ENCODE measurements at regions not wholly inside any gene's neighbourhood (a gene's known extent, or its start where the extent isn't known, plus 50 kb on each side); places are given as distances from the start of the nearest gene placed in this dataset.

DNA sequence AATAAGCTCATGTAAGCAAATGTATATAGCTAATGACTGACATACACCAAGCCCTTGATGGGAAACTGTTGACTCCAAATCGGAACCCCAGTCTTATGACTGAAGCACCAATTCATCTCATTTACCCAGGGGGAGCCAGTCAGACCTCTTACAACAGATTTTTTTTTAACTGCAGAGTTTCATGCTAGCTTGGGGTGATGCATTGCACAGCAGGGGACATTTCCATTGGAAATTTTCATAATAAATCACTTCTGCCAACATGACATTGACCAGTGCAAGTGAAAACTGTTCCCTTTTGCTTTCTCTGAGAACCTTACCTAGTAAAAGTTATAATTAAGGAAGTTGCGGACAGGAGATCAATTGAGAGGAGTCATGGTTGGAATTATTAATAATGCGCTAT lies 137.0 kb upstream of the VWC2 start:
- no peak for DNase-seq (ENCODE audit: low read depth, low spot score)
- TF ChIP-seq SUZ12 (IDR thresholded peaks at IDR 0.05; ENCODE audit: extremely low read depth, insufficient read depth, insufficient read length): no peak
- TF ChIP-seq ZNF274 (IDR thresholded peaks at IDR 0.05; ENCODE audit: low read depth, low read length): no peak
- no peak for TF ChIP-seq YY1 (IDR thresholded peaks at IDR 0.05; ENCODE audit: insufficient read depth, insufficient read length)

DNA sequence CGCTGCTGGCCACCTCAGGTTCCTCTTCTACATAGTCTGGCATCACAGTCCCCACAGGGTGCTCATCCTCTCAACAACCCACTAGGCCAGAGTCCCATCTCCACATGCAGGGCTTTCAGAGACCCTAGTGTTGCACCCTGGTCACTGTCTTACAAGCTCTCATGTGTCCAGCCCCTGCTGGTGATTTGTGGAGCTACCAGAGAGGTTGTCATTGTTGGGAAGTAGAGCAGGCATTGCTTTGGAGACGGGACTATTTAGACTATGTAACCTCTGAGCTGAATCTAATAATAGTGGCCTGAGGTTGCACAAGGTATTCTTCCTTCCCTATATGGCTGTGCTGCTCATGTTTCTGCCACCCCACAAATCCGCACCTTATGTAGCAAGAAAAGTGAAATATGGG lies 135.3 kb upstream of the VWC2 start:
- no peak overlapping the region for H3K9ac ChIP-seq (ENCODE audit: insufficient read length, low read depth)
- no peaks in the 10 kb centered on the region for H3K27me3 ChIP-seq (ENCODE audit: insufficient read depth, insufficient read length)
- no peaks in the 10 kb centered on the region for H3K4me1 ChIP-seq (ENCODE audit: insufficient read depth, insufficient read length)
- no peak overlapping the region for H3K4me3 ChIP-seq (ENCODE audit: insufficient read length, low read depth)
- DNase-seq (ENCODE audit: low read depth, low spot score): no peak
- TF ChIP-seq ZNF274 (IDR thresholded peaks at IDR 0.05; ENCODE audit: low read depth, low read length): no peak
- no peak for TF ChIP-seq SUZ12 (IDR thresholded peaks at IDR 0.05; ENCODE audit: extremely low read depth, insufficient read depth, insufficient read length)
- TF ChIP-seq YY1 (IDR thresholded peaks at IDR 0.05; ENCODE audit: insufficient read depth, insufficient read length): no peak
- no peaks in the 10 kb centered on the region for H3K9me3 ChIP-seq (ENCODE audit: insufficient read depth, low read length)
- no peaks in the 10 kb centered on the region for H3K36me3 ChIP-seq (ENCODE audit: insufficient read depth, insufficient read length, low read length)

More for the DNA sequence above, 137.0 kb upstream of the VWC2 start:
- Histone ChIP-seq H3K9ac (ENCODE audit: insufficient read length, low read depth) (no peak overlapping the region), H3K36me3 (ENCODE audit: insufficient read depth, insufficient read length, low read length) (no peaks in the 10 kb centered on the region), H3K4me1 (ENCODE audit: insufficient read depth, insufficient read length) (no peaks in the 10 kb centered on the region), H3K27me3 (ENCODE audit: insufficient read depth, insufficient read length) (no peaks in the 10 kb centered on the region), H3K9me3 (ENCODE audit: insufficient read depth, low read length) (no peaks in the 10 kb centered on the region), H3K4me3 (ENCODE audit: insufficient read length, low read depth) (no peak overlapping the region)

DNA sequence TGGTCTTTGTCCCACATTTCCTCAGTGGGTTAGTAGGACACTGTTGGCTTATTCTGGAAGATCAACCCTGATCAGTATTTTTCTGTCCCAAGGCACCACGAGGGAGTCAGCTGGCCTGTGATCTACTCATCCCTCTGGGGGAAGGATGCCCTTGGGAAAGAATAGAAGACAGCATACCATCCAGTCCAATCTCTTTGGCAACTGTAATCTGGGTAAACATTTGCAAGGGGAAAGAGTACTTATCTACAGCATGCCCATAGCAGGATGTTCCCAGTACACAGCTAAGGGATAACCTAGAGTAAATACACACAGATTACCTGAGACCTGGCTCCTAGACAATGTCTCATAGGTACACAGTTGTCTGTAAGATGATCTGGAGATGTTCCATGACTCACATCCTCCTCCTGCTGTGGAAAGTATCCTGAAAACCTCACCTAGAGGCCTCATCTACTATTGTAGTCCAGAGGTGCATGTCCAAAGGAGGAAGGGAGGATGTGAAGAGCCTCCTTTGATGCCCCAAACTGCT lies 134.3 kb upstream of the VWC2 start:
- Histone ChIP-seq H3K9ac (ENCODE audit: insufficient read length, low read depth) (no peak overlapping the region), H3K4me3 (ENCODE audit: insufficient read length, low read depth) (no peak overlapping the region), H3K4me1 (ENCODE audit: insufficient read depth, insufficient read length) (no peaks in the 10 kb centered on the region), H3K27me3 (ENCODE audit: insufficient read depth, insufficient read length) (no peaks in the 10 kb centered on the region), H3K36me3 (ENCODE audit: insufficient read depth, insufficient read length, low read length) (no peaks in the 10 kb centered on the region), H3K9me3 (ENCODE audit: insufficient read depth, low read length) (no peaks in the 10 kb centered on the region)
- TF ChIP-seq SUZ12 (IDR thresholded peaks at IDR 0.05; ENCODE audit: extremely low read depth, insufficient read depth, insufficient read length) (no peak), ZNF274 (IDR thresholded peaks at IDR 0.05; ENCODE audit: low read depth, low read length) (no peak), YY1 (IDR thresholded peaks at IDR 0.05; ENCODE audit: insufficient read depth, insufficient read length) (no peak)
- DNase-seq (ENCODE audit: low read depth, low spot score): no peak

DNA sequence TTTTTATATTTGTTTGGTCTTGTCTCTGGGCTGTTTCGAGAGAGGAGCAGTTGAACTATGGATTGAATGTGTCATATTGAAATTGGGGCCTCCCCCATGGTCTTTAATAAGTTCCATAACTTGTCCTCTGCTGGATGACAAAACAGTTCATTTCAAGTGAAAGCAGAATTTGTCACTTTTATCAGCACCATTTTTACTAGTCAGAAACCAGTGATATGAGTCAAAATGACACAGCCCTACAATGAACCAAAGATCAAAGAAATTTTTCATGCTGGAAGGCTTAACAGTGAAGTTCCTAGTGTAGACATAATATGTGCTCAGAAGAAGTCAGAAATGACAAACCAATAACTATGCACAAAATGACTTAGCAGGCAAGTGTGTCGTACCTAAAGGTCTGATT lies 133.6 kb upstream of the VWC2 start:
- Histone ChIP-seq H3K4me1 (ENCODE audit: insufficient read depth, insufficient read length) (peaks cover 3% of the 10 kb centered on the region), H3K4me3 (ENCODE audit: insufficient read length, low read depth) (no peak overlapping the region), H3K36me3 (ENCODE audit: insufficient read depth, insufficient read length, low read length) (no peaks in the 10 kb centered on the region), H3K9ac (ENCODE audit: insufficient read length, low read depth) (no peak overlapping the region), H3K27me3 (ENCODE audit: insufficient read depth, insufficient read length) (no peaks in the 10 kb centered on the region), H3K9me3 (ENCODE audit: insufficient read depth, low read length) (no peaks in the 10 kb centered on the region)
- TF ChIP-seq SUZ12 (IDR thresholded peaks at IDR 0.05; ENCODE audit: extremely low read depth, insufficient read depth, insufficient read length) (no peak), YY1 (IDR thresholded peaks at IDR 0.05; ENCODE audit: insufficient read depth, insufficient read length) (no peak), ZNF274 (IDR thresholded peaks at IDR 0.05; ENCODE audit: low read depth, low read length) (no peak)
- DNase-seq (ENCODE audit: low read depth, low spot score): no peak

DNA sequence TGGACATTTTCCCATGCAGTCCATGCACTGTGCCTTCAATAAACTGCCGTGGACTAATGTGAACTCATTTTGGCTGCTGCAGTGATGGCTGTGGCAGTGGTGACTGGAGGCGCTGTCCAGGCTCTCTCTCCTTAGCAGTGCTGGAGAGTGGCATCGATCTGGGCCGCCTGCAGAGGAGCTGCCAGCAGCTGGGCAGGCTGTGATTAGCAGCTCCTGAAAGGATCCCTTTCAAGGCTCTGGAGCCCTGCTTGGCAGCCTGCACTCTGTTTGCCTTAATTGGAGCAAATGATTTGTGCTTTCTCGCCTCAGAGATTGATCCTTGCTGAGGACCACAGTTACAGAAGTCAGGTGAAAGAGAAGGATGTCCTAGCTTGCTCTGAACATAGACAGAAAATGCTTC lies 130.1 kb upstream of the VWC2 start:
- no peak for DNase-seq (ENCODE audit: low read depth, low spot score)
- no peaks in the 10 kb centered on the region for H3K9me3 ChIP-seq (ENCODE audit: insufficient read depth, low read length)
- H3K9ac ChIP-seq (ENCODE audit: insufficient read length, low read depth): no peak overlapping the region
- H3K4me3 ChIP-seq (ENCODE audit: insufficient read length, low read depth): no peak overlapping the region
- peaks cover 5% of the 10 kb centered on the region for H3K4me1 ChIP-seq (ENCODE audit: insufficient read depth, insufficient read length)
- no peak for TF ChIP-seq YY1 (IDR thresholded peaks at IDR 0.05; ENCODE audit: insufficient read depth, insufficient read length)
- no peak for TF ChIP-seq ZNF274 (IDR thresholded peaks at IDR 0.05; ENCODE audit: low read depth, low read length)
- no peak for TF ChIP-seq SUZ12 (IDR thresholded peaks at IDR 0.05; ENCODE audit: extremely low read depth, insufficient read depth, insufficient read length)
- H3K27me3 ChIP-seq (ENCODE audit: insufficient read depth, insufficient read length): no peaks in the 10 kb centered on the region
- H3K36me3 ChIP-seq (ENCODE audit: insufficient read depth, insufficient read length, low read length): no peaks in the 10 kb centered on the region

GRCh38 chr7:49643736-49644135 lies 129.7 kb upstream of the VWC2 start:
- Histone ChIP-seq H3K4me3 (ENCODE audit: insufficient read length, low read depth) (no peak overlapping the region), H3K9ac (ENCODE audit: insufficient read length, low read depth) (no peak overlapping the region), H3K4me1 (ENCODE audit: insufficient read depth, insufficient read length) (peaks cover 5% of the 10 kb centered on the region), H3K36me3 (ENCODE audit: insufficient read depth, insufficient read length, low read length) (no peaks in the 10 kb centered on the region), H3K27me3 (ENCODE audit: insufficient read depth, insufficient read length) (no peaks in the 10 kb centered on the region), H3K9me3 (ENCODE audit: insufficient read depth, low read length) (no peaks in the 10 kb centered on the region)
- TF ChIP-seq SUZ12 (IDR thresholded peaks at IDR 0.05; ENCODE audit: extremely low read depth, insufficient read depth, insufficient read length) (no peak), YY1 (IDR thresholded peaks at IDR 0.05; ENCODE audit: insufficient read depth, insufficient read length) (no peak), ZNF274 (IDR thresholded peaks at IDR 0.05; ENCODE audit: low read depth, low read length) (no peak)
- DNase-seq (ENCODE audit: low read depth, low spot score): no peak

GRCh38 chr7:49644396-49645166 lies 128.9 kb upstream of the VWC2 start:
- H3K4me3 ChIP-seq (ENCODE audit: insufficient read length, low read depth): no peak overlapping the region
- no peak for TF ChIP-seq SUZ12 (IDR thresholded peaks at IDR 0.05; ENCODE audit: extremely low read depth, insufficient read depth, insufficient read length)
- TF ChIP-seq YY1 (IDR thresholded peaks at IDR 0.05; ENCODE audit: insufficient read depth, insufficient read length): no peak
- TF ChIP-seq ZNF274 (IDR thresholded peaks at IDR 0.05; ENCODE audit: low read depth, low read length): no peak

More at GRCh38 chr7:49644396-49645166, 128.9 kb upstream of the VWC2 start:
- Histone ChIP-seq H3K36me3 (ENCODE audit: insufficient read depth, insufficient read length, low read length) (no peaks in the 10 kb centered on the region), H3K9ac (ENCODE audit: insufficient read length, low read depth) (no peak overlapping the region), H3K27me3 (ENCODE audit: insufficient read depth, insufficient read length) (no peaks in the 10 kb centered on the region), H3K9me3 (ENCODE audit: insufficient read depth, low read length) (peaks cover 6% of the 10 kb centered on the region; the same call in 1 of the 2 replicates), H3K4me1 (ENCODE audit: insufficient read depth, insufficient read length) (peaks cover 5% of the 10 kb centered on the region)
- DNase-seq (ENCODE audit: low read depth, low spot score): no peak
